H1 (cell line): ENCODE measurements at regions not wholly inside any gene's neighbourhood (a gene's known extent, or its start where the extent isn't known, plus 50 kb on each side); places are given as distances from the start of the nearest gene placed in this dataset.

ENCODE experiments used
- CTCF ChIA-PET: fragments of 300-600 bp; sonication (Branson Sonifier 250); formaldehyde crosslinking; loops from one replicate; lab custom pipeline; 2021; ENCODE audit not compliant: partially characterized antibody; lab: Charles Lee
- POLR2A ChIA-PET: fragments of 300-600 bp; sonication (Branson Sonifier 250); formaldehyde crosslinking; loops from one replicate; lab custom pipeline; 2021; ENCODE audit warnings: inconsistent platforms; ENCODE audit not compliant: partially characterized antibody; lab: Charles Lee
- DNase-seq, 2 experiments: peaks; one replicate each; pipeline versions ENCODE4 v3.0.0 to v3.0.0-alpha.2; 2010 to 2022; ENCODE audit warnings: low spot score in 2 of 2, low read depth in 1 of 2, mixed read lengths in 1 of 2
- FAIRE-seq: peaks from 2 replicates; lab custom pipeline; 2011; peaks lifted over from hg19 to GRCh38; lab: Jason Lieb, UNC
- H2AFZ ChIP-seq: 2 replicates; pipeline ENCODE4 v1.8.1; 2012; ENCODE audit warnings: low read length, inconsistent platforms
- H2AK5ac ChIP-seq: 2 replicates; pipeline ENCODE4 v1.6.1; 2013; ENCODE audit warnings: low read depth, low read length
- H2BK120ac ChIP-seq: replicated peaks from 2 replicates; pipeline ENCODE3; 2013; ENCODE audit warnings: low read depth, low read length, inconsistent platforms
- H2BK12ac ChIP-seq: 2 replicates; pipeline ENCODE4 v1.6.1; 2013; ENCODE audit warnings: low read depth, low read length
- H2BK15ac ChIP-seq: 2 replicates; pipeline ENCODE4 v1.6.1; 2013; ENCODE audit warnings: low read length
- H2BK20ac ChIP-seq: 2 replicates; pipeline ENCODE4 v1.6.1; 2013; ENCODE audit warnings: low read length
- H2BK5ac ChIP-seq: 2 replicates; pipeline ENCODE4 v1.6.1; 2013; ENCODE audit warnings: low read depth, low read length
- H3K14ac ChIP-seq: 2 replicates; pipeline ENCODE4 v1.6.1; 2013; ENCODE audit warnings: inconsistent platforms; ENCODE audit not compliant: insufficient read length
- H3K18ac ChIP-seq: 2 replicates; pipeline ENCODE4 v1.6.1; 2013; ENCODE audit warnings: low read length; ENCODE audit errors: extremely low read depth
- H3K23ac ChIP-seq: 2 replicates; pipeline ENCODE4 v1.6.1; 2013; ENCODE audit warnings: inconsistent platforms; ENCODE audit not compliant: insufficient read length
- H3K23me2 ChIP-seq: 2 replicates; pipeline ENCODE4 v1.6.1; 2013; ENCODE audit warnings: low read depth, low read length
- H3K27ac ChIP-seq: 2 replicates; pipeline ENCODE4 v1.6.1; 2011; ENCODE audit warnings: low read depth, low read length, inconsistent platforms
- H3K27me3 ChIP-seq, 4 experiments: replicated peaks in 1 of 4; 1 replicate in 1 of 4; 2 replicates in 3 of 4; pipeline versions ENCODE4 v1.6.1 to v1.8.1; 2011 to 2013; ENCODE audit warnings: low read length in 3 of 4, mild to moderate bottlenecking in 3 of 4, inconsistent platforms in 2 of 4, mixed read lengths in 2 of 4, moderate library complexity in 1 of 4; ENCODE audit not compliant: control insufficient read depth in 3 of 4, insufficient read depth in 3 of 4; ENCODE audit errors: extremely low read depth in 1 of 4
- H3K36me3 ChIP-seq, 4 experiments: 2 replicates each; pipeline versions ENCODE4 v1.6.1 to v1.8.1; 2011 to 2013; ENCODE audit warnings: mild to moderate bottlenecking in 4 of 4, low read length in 3 of 4, moderate library complexity in 2 of 4, control low read depth in 1 of 4, inconsistent platforms in 1 of 4; ENCODE audit not compliant: insufficient read depth in 4 of 4, control insufficient read depth in 2 of 4
- H3K4ac ChIP-seq: replicated peaks from 2 replicates; pipeline ENCODE3; 2013; ENCODE audit warnings: low read length, low read depth, mixed read lengths, inconsistent platforms; ENCODE audit not compliant: insufficient read length
- H3K4me1 ChIP-seq, 4 experiments: replicated peaks in 1 of 4; 1 replicate in 1 of 4; 2 replicates in 3 of 4; pipeline versions ENCODE4 v1.6.1 to v1.8.1; 2011 to 2013; ENCODE audit warnings: low read length in 3 of 4, inconsistent platforms in 2 of 4, mixed read lengths in 1 of 4; ENCODE audit not compliant: insufficient read depth in 4 of 4, control insufficient read depth in 3 of 4
- H3K4me2 ChIP-seq, 2 experiments: 2 replicates each; pipeline versions ENCODE4 v1.6.1 to v1.8.1; 2011 to 2013; ENCODE audit warnings: low read depth in 2 of 2, low read length in 2 of 2, control low read depth in 1 of 2, inconsistent platforms in 1 of 2, mild to moderate bottlenecking in 1 of 2; ENCODE audit not compliant: insufficient read depth in 1 of 2
- H3K4me3 ChIP-seq, 4 experiments: fragments of 200-600, 300-600 bp in 1 of 4; sonication (generic), shearing (Covaris generic), sonication (Bioruptor Twin) in 1 of 4; 2 replicates each; pipeline versions ENCODE4 v1.5.1 to v1.8.1; 2011 to 2016; ENCODE audit warnings: low read length in 4 of 4, low read depth in 3 of 4, control low read depth in 2 of 4, inconsistent platforms in 2 of 4, mild to moderate bottlenecking in 2 of 4, mixed read lengths in 1 of 4, moderate library complexity in 1 of 4; ENCODE audit not compliant: insufficient read depth in 2 of 4; ENCODE audit errors: extremely low read depth in 1 of 4
- H3K56ac ChIP-seq: replicated peaks from 2 replicates; pipeline ENCODE3; 2013; ENCODE audit warnings: low read depth, mild to moderate bottlenecking, mixed read lengths, low read length, inconsistent platforms; ENCODE audit not compliant: insufficient read length
- H3K79me1 ChIP-seq: 2 replicates; pipeline ENCODE4 v1.6.1; 2013; ENCODE audit warnings: low read depth, low read length, control low read depth
- H3K79me2 ChIP-seq, 2 experiments: 2 replicates each; pipeline versions ENCODE4 v1.6.1 to v1.8.1; 2012 to 2013; ENCODE audit warnings: low read length in 2 of 2, mild to moderate bottlenecking in 2 of 2, inconsistent platforms in 1 of 2; ENCODE audit not compliant: insufficient read depth in 2 of 2, control insufficient read depth in 1 of 2
- H3K9ac ChIP-seq, 4 experiments: replicated peaks in 1 of 4; 1 replicate in 1 of 4; 2 replicates in 3 of 4; pipeline versions ENCODE4 v1.6.1 to v1.8.1; 2011 to 2013; ENCODE audit warnings: low read depth in 3 of 4, low read length in 3 of 4, control low read depth in 2 of 4, mild to moderate bottlenecking in 2 of 4, moderate library complexity in 2 of 4, inconsistent platforms in 1 of 4; ENCODE audit errors: extremely low read depth in 1 of 4
- H3K9me3 ChIP-seq, 2 experiments: 2 replicates each; pipeline versions ENCODE4 v1.6.1 to v1.8.1; 2012 to 2013; ENCODE audit warnings: mild to moderate bottlenecking in 2 of 2, moderate library complexity in 2 of 2, control low read depth in 1 of 2, inconsistent platforms in 1 of 2, low read depth in 1 of 2, low read length in 1 of 2, mixed read lengths in 1 of 2; ENCODE audit not compliant: insufficient read depth in 2 of 2
- H4K20me1 ChIP-seq, 2 experiments: replicated peaks in 1 of 2; 2 replicates each; pipeline versions ENCODE3 to v1.8.1; 2011 to 2013; ENCODE audit warnings: inconsistent platforms in 2 of 2, low read length in 2 of 2, mild to moderate bottlenecking in 1 of 2; ENCODE audit not compliant: insufficient read depth in 2 of 2, control insufficient read depth in 1 of 2
- H4K5ac ChIP-seq: 2 replicates; pipeline ENCODE4 v1.6.1; 2013; ENCODE audit warnings: low read length, low read depth, mixed read lengths, inconsistent platforms; ENCODE audit not compliant: insufficient read length
- H4K8ac ChIP-seq: 2 replicates; pipeline ENCODE4 v1.8.0; 2013; ENCODE audit warnings: mild to moderate bottlenecking, moderate library complexity, low read length, inconsistent platforms; ENCODE audit not compliant: insufficient read depth; ENCODE audit errors: extremely low read depth
- H4K91ac ChIP-seq: replicated peaks from 2 replicates; pipeline ENCODE3; 2013; ENCODE audit warnings: low read length, mixed read lengths, inconsistent platforms; ENCODE audit not compliant: insufficient read length
- ASH2L ChIP-seq: fragments of 200-600, 300-600 bp; sonication (generic); IDR thresholded peaks from one replicate; pipeline ENCODE4 v1.7.1; 2017; ENCODE audit warnings: low read length
- FOSL1 ChIP-seq: IDR thresholded peaks from 2 replicates; pipeline ENCODE4 v1.6.1; 2011; ENCODE audit warnings: mild to moderate bottlenecking, low read depth, low read length, moderate library complexity; ENCODE audit not compliant: insufficient read depth
- HDAC2 ChIP-seq, 2 experiments: fragments of 300-600 bp in 1 of 2; sonication (generic) in 1 of 2; IDR thresholded peaks; 2 replicates each; pipeline ENCODE4 v1.6.1; 2011 to 2012; ENCODE audit warnings: low read depth in 2 of 2, low read length in 2 of 2, mild to moderate bottlenecking in 2 of 2, moderate library complexity in 2 of 2, borderline replicate concordance in 1 of 2, inconsistent platforms in 1 of 2
- PHF8 ChIP-seq: fragments of 200-600 bp; sonication (generic); conservative IDR thresholded peaks from 2 replicates; pipeline ENCODE4 v1.7.1; 2012; ENCODE audit warnings: low read depth, mild to moderate bottlenecking, inconsistent platforms, low read length, moderate library complexity
- RAD21 ChIP-seq, 2 experiments: IDR thresholded peaks in 1 of 2; conservative IDR thresholded peaks in 1 of 2; 2 replicates each; pipeline ENCODE4 v1.6.1; 2011; ENCODE audit warnings: low read depth in 2 of 2, low read length in 2 of 2, improper control_type of control experiment in 1 of 2, inconsistent platforms in 1 of 2, mild to moderate bottlenecking in 1 of 2, moderate library complexity in 1 of 2
- ZNF274 ChIP-seq: IDR thresholded peaks from 2 replicates; pipeline ENCODE4 v1.7.0; 2012; ENCODE audit warnings: low read length, borderline replicate concordance; ENCODE audit errors: extremely low read depth
- WGBS, 2 experiments: shearing (Covaris generic) in 1 of 2; methylation state at CpG; one replicate each; pipeline versions ENCODE4 v1.1.6 to v1.1.7; 2013 to 2015; ENCODE audit warnings: low lambda C conversion rate in 2 of 2, mixed read lengths in 2 of 2, inconsistent platforms in 1 of 2, low coverage in 1 of 2, missing lambda C conversion rate in 1 of 2; ENCODE audit not compliant: insufficient replicate concordance in 2 of 2, insufficient coverage in 1 of 2, insufficient read length in 1 of 2; ENCODE audit errors: extremely low coverage in 1 of 2, missing lambda C conversion rate in 1 of 2; 5-methylcytosine and 5-hydroxymethylcytosine counted together
- TF ChIP-seq, protein P1 (sequence below), 3 experiments: IDR thresholded peaks; 1 replicate in 2 of 3; 2 replicates in 1 of 3; pipeline versions ENCODE4 v1.5.1 to v1.6.1; 2011; ENCODE audit warnings: low read length in 3 of 3, mild to moderate bottlenecking in 3 of 3, inconsistent platforms in 2 of 3, low read depth in 1 of 3, moderate library complexity in 1 of 3; ENCODE audit not compliant: insufficient read depth in 1 of 3; ENCODE audit errors: control extremely low read depth in 1 of 3
- TF ChIP-seq, protein P2 (sequence below): IDR thresholded peaks from 2 replicates; pipeline ENCODE4 v1.6.1; 2011; ENCODE audit warnings: low read length, improper control_type of control experiment

DNA sequence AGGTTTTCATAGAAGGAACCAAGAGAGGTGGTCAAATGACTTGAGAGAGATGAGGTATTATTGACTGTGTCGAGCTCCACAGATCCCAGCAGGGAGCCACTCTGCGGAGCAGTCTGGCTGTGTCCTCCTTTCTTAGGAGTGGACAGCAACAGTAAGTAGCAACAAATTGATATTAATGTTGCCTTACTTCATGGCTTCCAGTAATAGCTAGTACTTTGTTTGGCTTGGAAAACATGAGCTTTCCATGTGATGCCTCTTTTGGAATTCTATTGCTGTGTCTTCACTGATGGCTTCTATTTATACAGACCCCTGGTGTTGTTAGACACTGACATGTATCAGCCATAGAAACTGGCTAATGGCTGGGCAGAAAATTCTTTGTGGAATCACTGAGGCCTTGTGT, 531.2 kb upstream of the CCDC196 start:
- no peaks in the 10 kb centered on the region for H3K23me2 ChIP-seq
- H2AFZ ChIP-seq = no peak overlapping the region
- H3K56ac ChIP-seq = no peak overlapping the region
- H3K4me3 ChIP-seq = no peak overlapping the region
- no peak overlapping the region for H3K4me2 ChIP-seq
- H4K8ac ChIP-seq = no peak overlapping the region
- no peak overlapping the region for H4K5ac ChIP-seq
- H3K23ac ChIP-seq = no peak overlapping the region
- H3K18ac ChIP-seq = no peak overlapping the region
- ChIA-PET CTCF (interaction anchor here (0.8 kb wide), 2 partner anchors 15 to 402 kb away, joined by 3 read pairs; no protein-coding TSS in a partner anchor), POLR2A (no interaction called here)
- no peaks in the 10 kb centered on the region; a peak in 2 of 4 replicates for H3K9me3 ChIP-seq
- H3K79me1 ChIP-seq = no peaks in the 10 kb centered on the region
- WGBS, 2 experiments = 96% methylated on average over 2 of the region's 2 CpGs; no CpG with 5 or more reads in 1 of the 2 experiments
- H3K14ac ChIP-seq = no peak overlapping the region
- no peaks in the 10 kb centered on the region for H3K36me3 ChIP-seq
- H3K27ac ChIP-seq = no peak overlapping the region
- no peak overlapping the region for H2BK5ac ChIP-seq
- H2AK5ac ChIP-seq = no peak overlapping the region
- H2BK12ac ChIP-seq = no peak overlapping the region
- H4K20me1 ChIP-seq = no peaks in the 10 kb centered on the region
- TF ChIP-seq, protein P1, sequence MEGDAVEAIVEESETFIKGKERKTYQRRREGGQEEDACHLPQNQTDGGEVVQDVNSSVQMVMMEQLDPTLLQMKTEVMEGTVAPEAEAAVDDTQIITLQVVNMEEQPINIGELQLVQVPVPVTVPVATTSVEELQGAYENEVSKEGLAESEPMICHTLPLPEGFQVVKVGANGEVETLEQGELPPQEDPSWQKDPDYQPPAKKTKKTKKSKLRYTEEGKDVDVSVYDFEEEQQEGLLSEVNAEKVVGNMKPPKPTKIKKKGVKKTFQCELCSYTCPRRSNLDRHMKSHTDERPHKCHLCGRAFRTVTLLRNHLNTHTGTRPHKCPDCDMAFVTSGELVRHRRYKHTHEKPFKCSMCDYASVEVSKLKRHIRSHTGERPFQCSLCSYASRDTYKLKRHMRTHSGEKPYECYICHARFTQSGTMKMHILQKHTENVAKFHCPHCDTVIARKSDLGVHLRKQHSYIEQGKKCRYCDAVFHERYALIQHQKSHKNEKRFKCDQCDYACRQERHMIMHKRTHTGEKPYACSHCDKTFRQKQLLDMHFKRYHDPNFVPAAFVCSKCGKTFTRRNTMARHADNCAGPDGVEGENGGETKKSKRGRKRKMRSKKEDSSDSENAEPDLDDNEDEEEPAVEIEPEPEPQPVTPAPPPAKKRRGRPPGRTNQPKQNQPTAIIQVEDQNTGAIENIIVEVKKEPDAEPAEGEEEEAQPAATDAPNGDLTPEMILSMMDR (IDR thresholded peaks at IDR 0.05; ENCODE audit: control extremely low read depth in 1 of 3, insufficient read depth in 1 of 3, low read depth in 1 of 3, low read length in 3 of 3) = no peak
- TF ChIP-seq ASH2L (no peak), HDAC2 (IDR thresholded peaks at IDR 0.05; ENCODE audit: borderline replicate concordance in 1 of 2, low read depth in 2 of 2, low read length in 2 of 2) (no peak), PHF8 (no peak), FOSL1 (no peak), ZNF274 (no peak), RAD21 (IDR thresholded peaks at IDR 0.05 in 1 of 2, conservative IDR thresholded peaks at IDR 0.05 in 1 of 2; ENCODE audit: low read depth in 2 of 2, low read length in 2 of 2) (no peak)
- TF ChIP-seq, protein P2, sequence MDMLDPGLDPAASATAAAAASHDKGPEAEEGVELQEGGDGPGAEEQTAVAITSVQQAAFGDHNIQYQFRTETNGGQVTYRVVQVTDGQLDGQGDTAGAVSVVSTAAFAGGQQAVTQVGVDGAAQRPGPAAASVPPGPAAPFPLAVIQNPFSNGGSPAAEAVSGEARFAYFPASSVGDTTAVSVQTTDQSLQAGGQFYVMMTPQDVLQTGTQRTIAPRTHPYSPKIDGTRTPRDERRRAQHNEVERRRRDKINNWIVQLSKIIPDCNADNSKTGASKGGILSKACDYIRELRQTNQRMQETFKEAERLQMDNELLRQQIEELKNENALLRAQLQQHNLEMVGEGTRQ = no peak
- H4K91ac ChIP-seq = no peak overlapping the region
- DNase-seq (no peak), FAIRE-seq (no peak)
- H3K4me1 ChIP-seq = peaks cover 3 to 13% (median 7%) of the 10 kb centered on the region in 4 experiments
- no peaks in the 10 kb centered on the region for H3K27me3 ChIP-seq
- no peaks in the 10 kb centered on the region for H3K79me2 ChIP-seq
- no peak overlapping the region for H3K9ac ChIP-seq
- H3K4ac ChIP-seq = no peak overlapping the region
- no peak overlapping the region for H2BK120ac ChIP-seq
- no peak overlapping the region; the same call in 1 of the 2 replicates for H2BK20ac ChIP-seq
- no peak overlapping the region for H2BK15ac ChIP-seq
